ENCODE measurements at regions not wholly inside any gene's neighbourhood (a gene's known extent, or its start where the extent isn't known, plus 50 kb on each side); places are given as distances from the start of the nearest gene placed in this dataset.

- H3K4me3 Mint-ChIP-seq, result no peak overlapping the region
- DNase-seq (no peak), ATAC-seq (no peak)
- H3K9me3 Mint-ChIP-seq (ENCODE audit: low read depth), result no peaks in the 10 kb centered on the region
- POLR2A ChIA-PET, result no interaction called here
- CTCF ChIA-PET, result interaction anchor here (0.5 to 1.0 kb wide), 2 partner anchors 14 to 1741 kb away, joined by 3 read pairs; no protein-coding TSS in a partner anchor
- peaks cover 46% of the 10 kb centered on the region for H3K4me1 Mint-ChIP-seq
- no peaks in the 10 kb centered on the region for H3K27me3 Mint-ChIP-seq
- intact Hi-C loops (cut with DNase I, micrococcal nuclease), result no loop called here
- no peak overlapping the region for H3K27ac Mint-ChIP-seq
- H3K36me3 Mint-ChIP-seq (ENCODE audit: low read depth), result peaks cover 13% of the 10 kb centered on the region
These were observed 389.0 kb downstream of the KLF12 start for GRCh38 chr13:73745190-73745589.

- ChIA-PET POLR2A (no interaction called here), CTCF (no interaction called here)
- no peak overlapping the region for H3K27ac Mint-ChIP-seq
- H3K36me3 Mint-ChIP-seq (ENCODE audit: low read depth), result no peaks in the 10 kb centered on the region
- peaks cover 46% of the 10 kb centered on the region for H3K4me1 Mint-ChIP-seq
- no peak for ATAC-seq
- intact Hi-C loops (cut with DNase I, micrococcal nuclease), result no loop called here
- H3K4me3 Mint-ChIP-seq, result no peak overlapping the region
- H3K27me3 Mint-ChIP-seq, result no peaks in the 10 kb centered on the region
- H3K9me3 Mint-ChIP-seq (ENCODE audit: low read depth), result no peaks in the 10 kb centered on the region
- no peak for DNase-seq
These were observed 391.2 kb downstream of the KLF12 start for GRCh38 chr13:73742982-73743381.

DNA sequence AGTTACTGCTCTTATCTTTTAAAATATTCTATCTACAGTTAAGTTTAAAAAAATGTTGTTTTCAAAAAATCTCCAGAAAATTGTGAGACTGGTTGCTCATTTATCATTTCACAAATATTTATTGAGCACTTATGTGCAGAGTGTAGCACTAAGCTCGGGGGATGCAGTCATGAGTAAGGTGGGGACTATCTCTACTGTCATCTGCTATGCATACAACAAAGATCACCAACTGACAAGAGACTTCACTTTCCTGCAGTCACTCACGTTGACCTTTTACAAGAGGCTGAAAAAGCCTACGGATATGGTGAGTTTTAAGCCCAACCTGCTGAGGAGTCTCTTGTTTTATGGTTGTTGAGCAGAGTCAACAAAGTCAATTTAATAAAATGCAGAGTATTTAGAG lies 392.5 kb downstream of the KLF12 start:
- CTCF ChIA-PET, result interaction anchor here (1.0 kb wide), 1 partner anchor 76 kb away, joined by 3 read pairs; no protein-coding TSS in a partner anchor
- Mint-ChIP-seq H3K36me3 (ENCODE audit: low read depth) (peaks cover 2% of the 10 kb centered on the region), H3K27me3 (no peaks in the 10 kb centered on the region), H3K4me1 (peaks cover 41% of the 10 kb centered on the region), H3K27ac (no peak overlapping the region), H3K4me3 (no peak overlapping the region), H3K9me3 (ENCODE audit: low read depth) (no peaks in the 10 kb centered on the region)
- intact Hi-C loops (cut with DNase I, micrococcal nuclease), result no loop called here
- DNase-seq (no peak), ATAC-seq (peak; percentile 61)
- POLR2A ChIA-PET, result no interaction called here

DNA sequence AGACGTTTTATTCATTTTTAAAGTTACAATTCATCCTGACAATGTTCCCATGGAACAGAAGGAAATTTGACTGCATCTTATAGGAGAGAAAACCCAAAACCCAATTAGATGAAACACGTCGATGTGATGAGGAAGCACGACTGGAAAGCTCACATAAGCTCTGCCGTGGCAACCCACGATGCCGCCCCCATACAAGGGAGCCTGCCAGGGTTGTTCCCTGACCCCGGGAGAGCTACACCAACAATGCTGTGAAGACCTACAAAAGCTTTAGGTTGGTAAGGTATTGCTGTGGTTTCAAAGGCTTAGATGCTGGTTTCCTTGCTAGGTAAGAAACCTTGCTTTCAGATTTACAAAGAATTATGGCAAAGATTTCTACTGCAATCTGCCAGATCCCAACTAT lies 393.1 kb downstream of the KLF12 start:
- H3K27ac Mint-ChIP-seq, result no peak overlapping the region
- ChIA-PET CTCF (interaction anchor here (1.0 kb wide), 1 partner anchor 77 kb away, joined by 3 read pairs; no protein-coding TSS in a partner anchor), POLR2A (no interaction called here)
- H3K27me3 Mint-ChIP-seq, result no peaks in the 10 kb centered on the region
- peak; percentile 15 for DNase-seq
- intact Hi-C loops (cut with DNase I, micrococcal nuclease), result no loop called here
- H3K9me3 Mint-ChIP-seq (ENCODE audit: low read depth), result no peaks in the 10 kb centered on the region
- H3K4me1 Mint-ChIP-seq, result peaks cover 42% of the 10 kb centered on the region
- no peak for ATAC-seq
- peaks cover 2% of the 10 kb centered on the region for H3K36me3 Mint-ChIP-seq (ENCODE audit: low read depth)
- H3K4me3 Mint-ChIP-seq, result peak overlapping the region; percentile 35

DNA sequence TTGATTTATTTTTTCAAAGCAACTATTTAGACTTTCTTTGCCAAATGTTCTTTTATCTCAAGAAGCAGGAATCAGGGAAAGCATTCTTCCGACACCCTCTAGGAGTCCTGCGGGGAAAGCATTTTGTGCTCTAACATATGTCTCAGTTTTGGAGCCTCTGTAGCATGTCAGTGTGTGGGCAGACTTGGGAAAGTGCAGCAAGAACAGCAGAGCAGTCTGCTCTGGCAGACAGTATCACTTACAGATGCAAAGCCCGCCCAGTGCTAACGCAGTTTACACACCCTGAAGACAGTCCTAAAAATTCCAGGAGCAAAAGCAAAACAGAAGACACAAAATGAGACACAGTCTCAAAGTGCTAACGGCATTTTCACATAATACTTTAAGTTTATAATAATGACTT lies 393.5 kb downstream of the KLF12 start:
- peaks cover 2% of the 10 kb centered on the region for H3K36me3 Mint-ChIP-seq (ENCODE audit: low read depth)
- CTCF ChIA-PET, result interaction anchor here (1.0 kb wide), 1 partner anchor 78 kb away, joined by 3 read pairs; no protein-coding TSS in a partner anchor
- ATAC-seq (no peak), DNase-seq (no peak)
- intact Hi-C loops (cut with DNase I, micrococcal nuclease), result no loop called here
- no peaks in the 10 kb centered on the region for H3K27me3 Mint-ChIP-seq
- H3K4me1 Mint-ChIP-seq, result peaks cover 39% of the 10 kb centered on the region
- peak overlapping the region; percentile 35 for H3K4me3 Mint-ChIP-seq
- no peaks in the 10 kb centered on the region for H3K9me3 Mint-ChIP-seq (ENCODE audit: low read depth)
- H3K27ac Mint-ChIP-seq, result no peak overlapping the region
- POLR2A ChIA-PET, result no interaction called here

- Mint-ChIP-seq H3K36me3 (ENCODE audit: low read depth) (peaks cover 8% of the 10 kb centered on the region), H3K27ac (no peak overlapping the region), H3K9me3 (ENCODE audit: low read depth) (no peaks in the 10 kb centered on the region), H3K4me3 (no peak overlapping the region), H3K4me1 (peaks cover 35% of the 10 kb centered on the region), H3K27me3 (no peaks in the 10 kb centered on the region)
- DNase-seq (no peak), ATAC-seq (no peak)
- ChIA-PET POLR2A (no interaction called here), CTCF (no interaction called here)
- intact Hi-C loops (cut with DNase I, micrococcal nuclease), result no loop called here
These were observed 394.8 kb downstream of the KLF12 start for GRCh38 chr13:73739394-73739793.

DNA sequence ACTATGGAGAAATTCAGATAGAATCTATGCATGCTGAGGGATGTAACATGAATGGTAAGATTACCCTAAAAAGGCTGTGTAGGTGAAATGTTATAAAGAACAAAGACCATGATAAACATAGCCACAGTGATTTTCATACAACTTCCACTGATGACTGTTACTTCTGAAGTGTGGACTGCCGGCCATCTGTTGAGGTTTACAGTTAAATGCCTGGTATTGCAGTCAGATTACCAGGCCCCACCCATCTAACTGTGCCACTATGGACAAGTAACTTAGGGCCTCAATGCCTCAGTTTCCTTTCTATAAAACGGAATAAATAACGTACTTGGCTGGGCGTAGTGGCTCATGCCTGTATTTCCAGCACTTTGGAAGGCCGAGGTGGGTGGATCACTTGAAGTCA lies 395.6 kb downstream of the KLF12 start:
- intact Hi-C loops (cut with DNase I, micrococcal nuclease), result no loop called here
- ATAC-seq, result no peak
- H3K36me3 Mint-ChIP-seq (ENCODE audit: low read depth), result peaks cover 8% of the 10 kb centered on the region

DNA sequence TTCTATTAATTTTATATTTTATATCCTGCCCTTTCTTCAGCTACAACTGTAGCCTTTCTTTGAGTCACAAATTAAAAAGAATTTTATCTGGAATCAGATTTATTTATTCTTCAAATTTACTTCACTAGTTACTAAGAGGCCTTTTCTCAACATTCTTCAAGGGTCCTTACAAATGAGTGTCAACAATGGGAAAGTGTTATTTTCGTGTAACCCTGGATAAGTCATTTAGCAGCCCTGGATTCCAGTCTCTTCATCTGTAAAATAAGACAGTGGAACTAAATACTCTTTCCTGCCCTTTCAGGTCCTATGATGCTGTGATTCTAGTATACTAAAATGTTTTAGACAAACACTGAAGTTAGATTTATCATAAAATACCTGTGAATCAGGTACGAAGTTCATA lies 397.0 kb downstream of the KLF12 start:
- CTCF ChIA-PET, result interaction anchor here (1.5 kb wide), 1 partner anchor 31 kb away, joined by 4 read pairs; no protein-coding TSS in a partner anchor
- DNase-seq, result no peak
- H3K4me1 Mint-ChIP-seq, result peaks cover 20% of the 10 kb centered on the region

More for the DNA sequence above, 395.6 kb downstream of the KLF12 start:
- Mint-ChIP-seq H3K4me3 (no peak overlapping the region), H3K4me1 (peaks cover 27% of the 10 kb centered on the region), H3K27me3 (no peaks in the 10 kb centered on the region), H3K9me3 (ENCODE audit: low read depth) (no peaks in the 10 kb centered on the region), H3K27ac (no peak overlapping the region)
- POLR2A ChIA-PET, result no interaction called here
- CTCF ChIA-PET, result no interaction called here
- DNase-seq, result no peak

DNA sequence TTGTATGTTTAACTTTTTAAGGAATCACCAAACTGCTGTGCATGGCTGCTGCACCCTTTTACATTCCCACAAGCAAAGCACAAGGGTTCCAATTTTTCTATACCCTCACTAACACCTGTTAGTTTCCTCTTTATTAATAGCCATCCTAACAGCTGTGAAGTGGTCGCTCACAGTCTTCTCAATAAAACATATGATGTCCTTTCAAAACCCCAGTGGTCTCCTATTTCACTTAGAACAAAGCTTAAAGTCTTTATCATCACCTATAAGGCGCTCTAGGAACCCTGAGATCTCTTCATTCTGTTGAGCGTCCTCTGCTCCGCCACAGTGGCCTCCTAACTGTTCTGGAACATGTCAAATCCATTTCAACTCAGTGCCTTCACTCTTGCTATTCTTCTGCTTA lies 400.5 kb downstream of the KLF12 start:
- Mint-ChIP-seq H3K4me1 (peaks cover 7% of the 10 kb centered on the region), H3K4me3 (no peak overlapping the region), H3K36me3 (ENCODE audit: low read depth) (peaks cover 17% of the 10 kb centered on the region), H3K27me3 (no peaks in the 10 kb centered on the region), H3K9me3 (ENCODE audit: low read depth) (no peaks in the 10 kb centered on the region), H3K27ac (no peak overlapping the region)
- intact Hi-C loops (cut with DNase I, micrococcal nuclease), result no loop called here
- ATAC-seq (no peak), DNase-seq (no peak)
- ChIA-PET CTCF (no interaction called here), POLR2A (no interaction called here)

More for the DNA sequence above, 397.0 kb downstream of the KLF12 start:
- H3K9me3 Mint-ChIP-seq (ENCODE audit: low read depth), result no peaks in the 10 kb centered on the region
- no peak overlapping the region for H3K4me3 Mint-ChIP-seq
- no peak for ATAC-seq
- peaks cover 12% of the 10 kb centered on the region for H3K36me3 Mint-ChIP-seq (ENCODE audit: low read depth)
- intact Hi-C loops (cut with DNase I, micrococcal nuclease), result no loop called here
- POLR2A ChIA-PET, result no interaction called here
- no peaks in the 10 kb centered on the region for H3K27me3 Mint-ChIP-seq
- H3K27ac Mint-ChIP-seq, result no peak overlapping the region

DNA sequence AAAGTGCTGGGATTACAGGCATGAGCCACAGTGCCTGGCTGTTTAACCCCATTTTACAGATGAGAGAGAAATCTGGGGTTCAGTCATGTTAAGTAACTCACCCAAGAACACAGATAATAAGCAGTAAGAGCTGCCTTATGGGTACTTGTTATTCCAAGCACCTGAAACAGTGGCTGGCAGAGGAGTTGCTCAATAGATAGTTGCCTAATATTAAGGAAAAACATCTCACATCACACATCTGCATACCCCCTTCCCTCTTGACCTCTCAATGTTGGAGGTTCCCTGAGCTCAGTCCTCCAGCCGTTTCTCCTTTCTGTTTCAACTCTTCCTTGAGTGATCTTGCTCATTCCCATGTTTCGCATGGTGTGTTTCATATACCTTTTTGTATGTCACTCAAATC lies 401.9 kb downstream of the KLF12 start:
- Mint-ChIP-seq H3K27me3 (no peaks in the 10 kb centered on the region), H3K4me1 (peaks cover 7% of the 10 kb centered on the region), H3K27ac (no peak overlapping the region), H3K4me3 (no peak overlapping the region), H3K9me3 (ENCODE audit: low read depth) (no peaks in the 10 kb centered on the region), H3K36me3 (ENCODE audit: low read depth) (peaks cover 20% of the 10 kb centered on the region)
- POLR2A ChIA-PET, result no interaction called here
- CTCF ChIA-PET, result interaction anchor here (0.7 to 1.3 kb wide), 3 partner anchors 10 to 53 kb away, joined by 3 to 4 read pairs (median 4); no protein-coding TSS in a partner anchor
- DNase-seq, result no peak
- ATAC-seq, result no peak
- intact Hi-C loops (cut with DNase I, micrococcal nuclease), result no loop called here

GRCh38 chr13:73731564-73731963 lies 402.6 kb downstream of the KLF12 start:
- ChIA-PET CTCF (interaction anchor here (0.7 to 0.9 kb wide), 4 partner anchors 9 to 114 kb away, joined by 3 to 4 read pairs (median 4); no protein-coding TSS in a partner anchor), POLR2A (no interaction called here)
- H3K27me3 Mint-ChIP-seq, result no peaks in the 10 kb centered on the region
- H3K9me3 Mint-ChIP-seq (ENCODE audit: low read depth), result no peaks in the 10 kb centered on the region
- intact Hi-C loops (cut with DNase I, micrococcal nuclease), result no loop called here
- H3K36me3 Mint-ChIP-seq (ENCODE audit: low read depth), result peaks cover 21% of the 10 kb centered on the region
- ATAC-seq, result no peak
- H3K27ac Mint-ChIP-seq, result no peak overlapping the region
- peaks cover 7% of the 10 kb centered on the region for H3K4me1 Mint-ChIP-seq
- DNase-seq, result no peak
- H3K4me3 Mint-ChIP-seq, result no peak overlapping the region

GRCh38 chr13:73730014-73730413 lies 404.2 kb downstream of the KLF12 start:
- peaks cover 15% of the 10 kb centered on the region for H3K36me3 Mint-ChIP-seq (ENCODE audit: low read depth)
- no peaks in the 10 kb centered on the region for H3K9me3 Mint-ChIP-seq (ENCODE audit: low read depth)
- H3K4me3 Mint-ChIP-seq, result no peak overlapping the region
- no peaks in the 10 kb centered on the region for H3K27me3 Mint-ChIP-seq
- POLR2A ChIA-PET, result no interaction called here
- ATAC-seq (no peak), DNase-seq (no peak)
- intact Hi-C loops (cut with DNase I, micrococcal nuclease), result no loop called here
- CTCF ChIA-PET, result interaction anchor here (1.2 kb wide), 1 partner anchor 14 kb away, joined by 3 read pairs; no protein-coding TSS in a partner anchor
- no peak overlapping the region for H3K27ac Mint-ChIP-seq
- peaks cover 4% of the 10 kb centered on the region for H3K4me1 Mint-ChIP-seq
